ENCODE measurements at regions not wholly inside any gene's neighbourhood (a gene's known extent, or its start where the extent isn't known, plus 50 kb on each side); places are given as distances from the start of the nearest gene placed in this dataset.

GRCh38 chr15:47937834-47938233, 183.0 kb upstream of the SLC24A5 start:
- no peak for TF ChIP-seq EZH2 (IDR thresholded peaks at IDR 0.05; ENCODE audit: borderline replicate concordance)
- TF ChIP-seq, protein P1, sequence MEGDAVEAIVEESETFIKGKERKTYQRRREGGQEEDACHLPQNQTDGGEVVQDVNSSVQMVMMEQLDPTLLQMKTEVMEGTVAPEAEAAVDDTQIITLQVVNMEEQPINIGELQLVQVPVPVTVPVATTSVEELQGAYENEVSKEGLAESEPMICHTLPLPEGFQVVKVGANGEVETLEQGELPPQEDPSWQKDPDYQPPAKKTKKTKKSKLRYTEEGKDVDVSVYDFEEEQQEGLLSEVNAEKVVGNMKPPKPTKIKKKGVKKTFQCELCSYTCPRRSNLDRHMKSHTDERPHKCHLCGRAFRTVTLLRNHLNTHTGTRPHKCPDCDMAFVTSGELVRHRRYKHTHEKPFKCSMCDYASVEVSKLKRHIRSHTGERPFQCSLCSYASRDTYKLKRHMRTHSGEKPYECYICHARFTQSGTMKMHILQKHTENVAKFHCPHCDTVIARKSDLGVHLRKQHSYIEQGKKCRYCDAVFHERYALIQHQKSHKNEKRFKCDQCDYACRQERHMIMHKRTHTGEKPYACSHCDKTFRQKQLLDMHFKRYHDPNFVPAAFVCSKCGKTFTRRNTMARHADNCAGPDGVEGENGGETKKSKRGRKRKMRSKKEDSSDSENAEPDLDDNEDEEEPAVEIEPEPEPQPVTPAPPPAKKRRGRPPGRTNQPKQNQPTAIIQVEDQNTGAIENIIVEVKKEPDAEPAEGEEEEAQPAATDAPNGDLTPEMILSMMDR (IDR thresholded peaks at IDR 0.05; ENCODE audit: poor library complexity): no peak
